Stromal cell of bone marrow (primary cell): ENCODE measurements at regions not wholly inside any gene's neighbourhood (a gene's known extent, or its start where the extent isn't known, plus 50 kb on each side); places are given as distances from the start of the nearest gene placed in this dataset.
A peak's percentile ranks its signal among the peaks of the same experiment; 100 is the strongest.
"Not testable (repeated sequence)": the region's sequence is repeated elsewhere in the genome, so short reads cannot be mapped to it uniquely, and the experiment has no call there.

Source experiments
- DNase-seq: peaks from one replicate; pipeline ENCODE4 v3.0.0-alpha.2; 2012; ENCODE audit warnings: low read depth

- no peak for DNase-seq
Observed at GRCh38 chr3:14057701-14058100, 67.0 kb downstream of the CHCHD4 start.

- no peak for DNase-seq
Observed at GRCh38 chr3:14047841-14048240, 76.8 kb downstream of the CHCHD4 start.

- DNase-seq: no peak
Observed at GRCh38 chr3:14047027-14047426, 77.6 kb downstream of the CHCHD4 start.

- peak; percentile 18 for DNase-seq
Observed at GRCh38 chr3:14042680-14043079, 82.0 kb downstream of the CHCHD4 start.

- no peak for DNase-seq
Observed at GRCh38 chr3:14039149-14039548, 85.5 kb downstream of the CHCHD4 start.

GRCh38 chr3:14037211-14037610, 87.5 kb downstream of the CHCHD4 start:
- DNase-seq: no peak

GRCh38 chr3:14033023-14033422, 91.6 kb downstream of the CHCHD4 start:
- no peak for DNase-seq

GRCh38 chr3:14031271-14031670, 93.4 kb downstream of the CHCHD4 start:
- DNase-seq: no peak

- not testable (repeated sequence) for DNase-seq
Observed at GRCh38 chr3:14029390-14029995, 95.2 kb downstream of the CHCHD4 start.

GRCh38 chr3:14028122-14028521, 96.5 kb downstream of the CHCHD4 start:
- DNase-seq: not testable (repeated sequence)

GRCh38 chr3:14019459-14019858, 105.2 kb downstream of the CHCHD4 start:
- DNase-seq: no peak

GRCh38 chr3:14016900-14017475, 107.7 kb downstream of the CHCHD4 start:
- DNase-seq: no peak

- DNase-seq: no peak
Observed at GRCh38 chr3:14007006-14007405, 117.7 kb downstream of the CHCHD4 start.

- peak; percentile 7 for DNase-seq
Observed at GRCh38 chr3:14001136-14001535, 121.3 kb upstream of the WNT7A start.

- no peak for DNase-seq
Observed at GRCh38 chr3:14000556-14000955, 120.7 kb upstream of the WNT7A start.

GRCh38 chr3:13998831-13999230, 119.0 kb upstream of the WNT7A start:
- no peak for DNase-seq

- DNase-seq: not testable (repeated sequence)
Observed at GRCh38 chr3:13995216-13995615, 115.3 kb upstream of the WNT7A start.

- DNase-seq: not testable (repeated sequence)
Observed at GRCh38 chr3:13988925-13989324, 109.1 kb upstream of the WNT7A start.

GRCh38 chr3:13976469-13976868, 96.6 kb upstream of the WNT7A start:
- DNase-seq: no peak

GRCh38 chr3:13975686-13976085, 95.8 kb upstream of the WNT7A start:
- DNase-seq: no peak

GRCh38 chr3:13972679-13973379, 93.0 kb upstream of the WNT7A start:
- no peak for DNase-seq

- no peak for DNase-seq
Observed at GRCh38 chr3:13966302-13966701, 86.4 kb upstream of the WNT7A start.

- no peak for DNase-seq
Observed at GRCh38 chr3:13963137-13963886, 83.4 kb upstream of the WNT7A start.
